ENCODE measurements at regions not wholly inside any gene's neighbourhood (a gene's known extent, or its start where the extent isn't known, plus 50 kb on each side); places are given as distances from the start of the nearest gene placed in this dataset.

DNA sequence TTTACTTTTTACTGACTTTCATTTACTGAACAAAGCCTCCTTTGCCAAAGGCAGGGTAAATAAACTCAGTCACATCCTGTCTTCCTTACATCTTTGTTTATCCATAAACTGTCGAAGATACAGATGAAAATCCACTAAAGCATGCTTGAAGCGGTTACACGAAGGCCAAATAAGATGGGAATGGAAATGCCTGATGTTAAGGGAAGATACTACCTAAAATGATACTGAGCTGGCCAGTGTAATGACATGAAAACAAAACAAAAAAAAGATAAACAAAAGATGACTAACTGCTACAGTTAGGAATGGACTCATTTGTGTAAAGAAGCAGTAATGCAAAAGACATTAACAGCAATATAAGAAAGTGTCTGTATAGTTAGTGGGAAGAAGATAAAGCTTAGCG lies 114.7 kb upstream of the ADAMTS9 start:
- H3K27ac ChIP-seq (ENCODE audit: low read depth, low read length): no peak overlapping the region
- no peak overlapping the region for H3K4me3 Mint-ChIP-seq (ENCODE audit: unreplicated experiment)

DNA sequence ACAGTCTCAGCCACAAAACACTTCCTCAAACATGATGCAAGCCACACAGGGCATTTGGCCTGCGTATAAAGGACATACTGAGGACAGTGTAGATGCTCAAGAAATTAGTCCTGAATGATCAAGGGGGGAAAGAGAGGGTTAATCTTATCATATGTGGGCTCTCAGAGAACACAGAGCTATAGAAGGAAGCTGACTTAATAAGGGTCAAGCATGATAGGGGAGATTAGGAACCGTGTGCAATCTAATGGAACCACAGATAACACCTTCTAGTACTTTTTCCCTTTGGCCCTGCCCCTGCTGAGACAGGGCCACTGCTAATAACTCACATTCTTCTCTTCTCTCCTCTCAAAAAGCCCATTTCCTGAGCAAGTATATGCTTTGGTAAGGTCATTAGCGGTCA lies 114.1 kb upstream of the ADAMTS9 start:
- Histone ChIP-seq H3K79me2 (ENCODE audit: insufficient read depth, low read length) (no peaks in the 10 kb centered on the region), H3K4me2 (ENCODE audit: low read length) (no peak overlapping the region), H3K4me1 (ENCODE audit: insufficient read depth, low read length) (no peaks in the 10 kb centered on the region), H3K9ac (ENCODE audit: low read length) (no peak overlapping the region), H3K36me3 (ENCODE audit: insufficient read depth, low read length) (no peaks in the 10 kb centered on the region), H3K27ac (ENCODE audit: low read depth, low read length) (no peak overlapping the region), H4K20me1 (ENCODE audit: insufficient read depth, low read length) (no peaks in the 10 kb centered on the region), H3K9me3 (ENCODE audit: insufficient read depth, low read depth, low read length) (no peaks in the 10 kb centered on the region), H3K4me3 (ENCODE audit: insufficient read depth, low read depth, low read length) (no peak overlapping the region), H2AFZ (ENCODE audit: low read depth, low read length) (no peak overlapping the region), H3K27me3 (ENCODE audit: insufficient read depth, low read length) (no peaks in the 10 kb centered on the region)
- Mint-ChIP-seq H3K36me3 (ENCODE audit: low read depth, unreplicated experiment) (no peaks in the 10 kb centered on the region), H3K4me3 (ENCODE audit: unreplicated experiment) (no peak overlapping the region), H3K4me1 (ENCODE audit: low read depth, unreplicated experiment) (peaks cover 9% of the 10 kb centered on the region), H3K27me3 (ENCODE audit: low read depth, unreplicated experiment) (no peaks in the 10 kb centered on the region), H3K9me3 (ENCODE audit: unreplicated experiment) (peaks cover 6% of the 10 kb centered on the region), H3K27ac (ENCODE audit: unreplicated experiment) (no peak overlapping the region)
- TF ChIP-seq EZH2 (IDR thresholded peaks at IDR 0.05; ENCODE audit: insufficient read depth, low read length): no peak
- TF ChIP-seq, protein P1, sequence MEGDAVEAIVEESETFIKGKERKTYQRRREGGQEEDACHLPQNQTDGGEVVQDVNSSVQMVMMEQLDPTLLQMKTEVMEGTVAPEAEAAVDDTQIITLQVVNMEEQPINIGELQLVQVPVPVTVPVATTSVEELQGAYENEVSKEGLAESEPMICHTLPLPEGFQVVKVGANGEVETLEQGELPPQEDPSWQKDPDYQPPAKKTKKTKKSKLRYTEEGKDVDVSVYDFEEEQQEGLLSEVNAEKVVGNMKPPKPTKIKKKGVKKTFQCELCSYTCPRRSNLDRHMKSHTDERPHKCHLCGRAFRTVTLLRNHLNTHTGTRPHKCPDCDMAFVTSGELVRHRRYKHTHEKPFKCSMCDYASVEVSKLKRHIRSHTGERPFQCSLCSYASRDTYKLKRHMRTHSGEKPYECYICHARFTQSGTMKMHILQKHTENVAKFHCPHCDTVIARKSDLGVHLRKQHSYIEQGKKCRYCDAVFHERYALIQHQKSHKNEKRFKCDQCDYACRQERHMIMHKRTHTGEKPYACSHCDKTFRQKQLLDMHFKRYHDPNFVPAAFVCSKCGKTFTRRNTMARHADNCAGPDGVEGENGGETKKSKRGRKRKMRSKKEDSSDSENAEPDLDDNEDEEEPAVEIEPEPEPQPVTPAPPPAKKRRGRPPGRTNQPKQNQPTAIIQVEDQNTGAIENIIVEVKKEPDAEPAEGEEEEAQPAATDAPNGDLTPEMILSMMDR (IDR thresholded peaks at IDR 0.05; ENCODE audit: insufficient read depth, low read depth, low read length): no peak
- FAIRE-seq (no peak), DNase-seq (ENCODE audit: low read depth) (no peak)

More for the DNA sequence above, 114.7 kb upstream of the ADAMTS9 start:
- Histone ChIP-seq H3K4me3 (ENCODE audit: insufficient read depth, low read depth, low read length) (no peak overlapping the region), H3K9ac (ENCODE audit: low read length) (no peak overlapping the region), H3K4me1 (ENCODE audit: insufficient read depth, low read length) (no peaks in the 10 kb centered on the region), H2AFZ (ENCODE audit: low read depth, low read length) (no peak overlapping the region), H3K27me3 (ENCODE audit: insufficient read depth, low read length) (no peaks in the 10 kb centered on the region), H3K9me3 (ENCODE audit: insufficient read depth, low read depth, low read length) (no peaks in the 10 kb centered on the region), H4K20me1 (ENCODE audit: insufficient read depth, low read length) (no peaks in the 10 kb centered on the region), H3K79me2 (ENCODE audit: insufficient read depth, low read length) (no peaks in the 10 kb centered on the region), H3K4me2 (ENCODE audit: low read length) (no peak overlapping the region), H3K36me3 (ENCODE audit: insufficient read depth, low read length) (no peaks in the 10 kb centered on the region)
- Mint-ChIP-seq H3K27me3 (ENCODE audit: low read depth, unreplicated experiment) (no peaks in the 10 kb centered on the region), H3K9me3 (ENCODE audit: unreplicated experiment) (peaks cover 6% of the 10 kb centered on the region), H3K27ac (ENCODE audit: unreplicated experiment) (no peak overlapping the region), H3K4me1 (ENCODE audit: low read depth, unreplicated experiment) (peaks cover 9% of the 10 kb centered on the region), H3K36me3 (ENCODE audit: low read depth, unreplicated experiment) (no peaks in the 10 kb centered on the region)
- DNase-seq (ENCODE audit: low read depth) (no peak), FAIRE-seq (no peak)
- TF ChIP-seq EZH2 (IDR thresholded peaks at IDR 0.05; ENCODE audit: insufficient read depth, low read length): no peak
- TF ChIP-seq, protein P1 (IDR thresholded peaks at IDR 0.05; ENCODE audit: insufficient read depth, low read depth, low read length): no peak

DNA sequence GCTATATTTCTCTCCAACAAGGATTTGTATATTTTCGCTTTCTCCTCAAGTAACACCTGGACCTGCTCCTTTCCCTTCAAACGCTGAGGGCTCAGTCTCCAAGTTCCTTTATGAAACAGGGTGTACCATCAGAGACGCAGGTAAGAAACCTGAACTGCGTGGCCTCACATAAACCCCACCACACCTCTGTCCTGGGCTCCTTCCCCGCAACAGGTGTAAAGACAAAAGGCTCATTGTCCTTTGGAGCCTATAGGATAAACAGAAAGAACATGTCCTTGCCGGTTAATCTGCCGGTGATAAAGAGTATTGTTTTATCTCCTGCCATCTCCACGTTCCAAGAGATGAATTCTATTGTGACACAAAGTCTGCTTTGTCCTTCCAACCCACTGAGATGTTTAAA lies 111.8 kb upstream of the ADAMTS9 start:
- Mint-ChIP-seq H3K27me3 (ENCODE audit: low read depth, unreplicated experiment) (no peaks in the 10 kb centered on the region), H3K27ac (ENCODE audit: unreplicated experiment) (no peak overlapping the region), H3K4me3 (ENCODE audit: unreplicated experiment) (no peak overlapping the region), H3K4me1 (ENCODE audit: low read depth, unreplicated experiment) (peaks cover 9% of the 10 kb centered on the region), H3K9me3 (ENCODE audit: unreplicated experiment) (peaks cover 6% of the 10 kb centered on the region), H3K36me3 (ENCODE audit: low read depth, unreplicated experiment) (no peaks in the 10 kb centered on the region)
- no peak overlapping the region for H3K9ac ChIP-seq (ENCODE audit: low read length)
- H4K20me1 ChIP-seq (ENCODE audit: insufficient read depth, low read length): no peaks in the 10 kb centered on the region
- H3K27ac ChIP-seq (ENCODE audit: low read depth, low read length): no peak overlapping the region
- no peak overlapping the region for H2AFZ ChIP-seq (ENCODE audit: low read depth, low read length)
- FAIRE-seq (no peak), DNase-seq (ENCODE audit: low read depth) (no peak)
- no peaks in the 10 kb centered on the region for H3K9me3 ChIP-seq (ENCODE audit: insufficient read depth, low read depth, low read length)
- no peaks in the 10 kb centered on the region for H3K4me1 ChIP-seq (ENCODE audit: insufficient read depth, low read length)
- H3K4me3 ChIP-seq (ENCODE audit: insufficient read depth, low read depth, low read length): no peak overlapping the region
- H3K36me3 ChIP-seq (ENCODE audit: insufficient read depth, low read length): no peaks in the 10 kb centered on the region
- no peak overlapping the region for H3K4me2 ChIP-seq (ENCODE audit: low read length)
- no peaks in the 10 kb centered on the region for H3K27me3 ChIP-seq (ENCODE audit: insufficient read depth, low read length)
- no peaks in the 10 kb centered on the region for H3K79me2 ChIP-seq (ENCODE audit: insufficient read depth, low read length)
- no peak for TF ChIP-seq EZH2 (IDR thresholded peaks at IDR 0.05; ENCODE audit: insufficient read depth, low read length)
- TF ChIP-seq, protein P1 (IDR thresholded peaks at IDR 0.05; ENCODE audit: insufficient read depth, low read depth, low read length): no peak
